Thyroid gland (tissue), 4 donors: ENCODE measurements at regions not wholly inside any gene's neighbourhood (a gene's known extent, or its start where the extent isn't known, plus 50 kb on each side); places are given as distances from the start of the nearest gene placed in this dataset.

Source experiments
- CTCF ChIP-seq, 6 experiments: fragments of 200-600 bp in 3 of 6; fragments of 450-650 bp in 3 of 6; sonication (generic) in 3 of 6; IDR thresholded peaks; one replicate each; pipeline ENCODE4 v1.5.1; 2016 to 2019; ENCODE audit warnings: antibody characterized with exemption in 6 of 6, mild to moderate bottlenecking in 2 of 6, inconsistent platforms in 1 of 6, moderate library complexity in 1 of 6
- POLR2A ChIP-seq, 2 donors: fragments of 450-650 bp; IDR thresholded peaks; one replicate each; pipeline ENCODE4 v1.6.1; 2017; ENCODE audit warnings: antibody characterized with exemption in 2 of 2, mild to moderate bottlenecking in 2 of 2, moderate library complexity in 1 of 2

- no peak for TF ChIP-seq CTCF (IDR thresholded peaks at IDR 0.05)
- no peak for TF ChIP-seq POLR2A (IDR thresholded peaks at IDR 0.05)
Observed at GRCh38 chr3:153618176-153618575, 456.1 kb downstream of the RAP2B start.
